ENCODE measurements at regions not wholly inside any gene's neighbourhood (a gene's known extent, or its start where the extent isn't known, plus 50 kb on each side); places are given as distances from the start of the nearest gene placed in this dataset.

GRCh38 chr2:175676813-175677212, 325.3 kb downstream of the LNPK start:
- TF ChIP-seq CTCF (IDR thresholded peaks at IDR 0.05) (no peak), MAZ (IDR thresholded peaks at IDR 0.05; ENCODE audit: borderline replicate concordance, low read depth, low read length) (no peak), RAD21 (conservative IDR thresholded peaks at IDR 0.05 in 1 of 2, IDR thresholded peaks at IDR 0.05 in 1 of 2) (no peak), FOXS1 (CRISPR knock-in tag; IDR thresholded peaks at IDR 0.05) (no peak), POLR2A (IDR thresholded peaks at IDR 0.05; ENCODE audit: low read length) (no peak), REST (IDR thresholded peaks at IDR 0.05) (no peak), RNF2 (IDR thresholded peaks at IDR 0.05; ENCODE audit: borderline replicate concordance, low read depth) (no peak), TP53 (CRISPR knock-in tag; IDR thresholded peaks at IDR 0.05) (no peak), MAX (IDR thresholded peaks at IDR 0.05) (no peak), SREBF2 (IDR thresholded peaks at IDR 0.05) (no peak), HDAC2 (IDR thresholded peaks at IDR 0.05) (no peak), EHF (CRISPR knock-in tag; IDR thresholded peaks at IDR 0.05) (no peak), USF2 (IDR thresholded peaks at IDR 0.05) (no peak), CHD4 (IDR thresholded peaks at IDR 0.05; ENCODE audit: borderline replicate concordance) (no peak)
